ENCODE measurements at regions not wholly inside any gene's neighbourhood (a gene's known extent, or its start where the extent isn't known, plus 50 kb on each side); places are given as distances from the start of the nearest gene placed in this dataset.

DNA sequence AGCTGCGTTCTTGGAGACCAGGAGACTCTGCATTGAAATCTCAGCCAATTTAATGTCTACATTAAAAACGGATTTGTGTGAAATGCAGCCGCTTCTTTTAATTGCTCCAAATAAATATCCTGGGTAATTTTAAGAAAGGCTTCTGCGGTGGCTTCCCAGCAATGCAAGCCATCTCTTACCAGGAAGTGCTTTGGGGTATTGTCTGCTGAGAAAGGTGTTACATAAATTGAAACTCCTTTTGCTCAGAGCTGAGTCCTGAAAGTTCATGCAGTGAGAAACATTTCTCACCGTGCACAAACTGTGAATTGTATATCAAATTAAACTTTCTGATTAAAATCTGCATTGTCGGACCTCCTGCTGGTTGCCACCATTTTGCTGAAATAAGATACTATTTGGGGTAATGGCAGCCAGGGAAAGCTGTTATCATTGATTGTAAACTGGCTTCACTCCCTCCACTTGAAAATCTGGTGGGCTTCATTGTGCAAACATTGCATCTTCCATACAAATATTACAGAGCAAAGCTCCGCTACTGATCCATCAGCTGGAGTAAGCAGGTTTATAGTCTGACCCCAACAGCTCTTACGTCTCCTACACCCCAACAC, 59.5 kb downstream of the ZIC5 start:
- no peak for DNase-seq (ENCODE audit: low read depth in 3 of 3, low spot score in 1 of 3)

DNA sequence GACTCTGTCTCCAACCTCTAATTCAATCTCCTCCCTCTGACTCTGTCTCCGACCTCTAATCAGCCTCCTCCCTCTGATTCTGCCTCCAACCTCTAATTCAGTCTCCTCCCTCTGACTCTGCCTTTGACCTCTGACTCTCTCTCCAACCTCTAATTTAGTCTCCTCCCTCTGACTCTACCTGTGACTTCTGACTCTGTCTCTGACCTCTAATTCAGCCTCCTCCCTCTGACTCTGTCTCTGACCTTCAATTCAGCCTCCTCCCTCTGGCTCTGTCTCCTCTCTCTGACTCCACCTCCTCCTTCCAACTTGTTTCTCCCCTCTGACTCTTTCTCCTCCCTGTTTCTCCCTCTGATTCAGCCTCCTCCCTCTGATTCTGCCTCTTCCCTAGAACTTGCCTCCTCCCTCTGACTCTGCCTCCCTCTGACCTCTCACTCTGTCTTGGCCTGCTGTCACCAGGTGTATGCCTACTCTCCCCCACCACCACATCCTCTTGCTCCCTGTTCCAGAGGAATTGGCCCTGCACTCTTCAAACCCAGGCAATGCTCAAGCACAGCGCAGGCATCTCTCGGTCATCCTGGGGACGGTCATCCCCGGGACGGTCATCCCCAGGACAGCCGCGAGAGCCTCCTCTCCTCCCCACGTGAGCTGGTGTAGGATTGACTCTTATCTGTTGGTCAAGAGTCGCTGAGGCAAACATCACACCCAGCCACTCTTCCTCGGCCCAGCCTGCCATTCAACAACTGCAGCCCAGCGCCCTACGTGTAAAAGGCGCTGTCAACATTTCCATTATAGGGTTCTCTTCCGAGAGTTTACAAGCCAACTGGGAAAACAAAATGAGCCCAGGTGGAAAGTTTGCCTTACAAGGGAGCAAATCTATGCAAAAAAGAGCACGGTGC, 60.2 kb downstream of the ZIC5 start:
- no peak for DNase-seq (ENCODE audit: low read depth in 3 of 3, low spot score in 1 of 3)

DNA sequence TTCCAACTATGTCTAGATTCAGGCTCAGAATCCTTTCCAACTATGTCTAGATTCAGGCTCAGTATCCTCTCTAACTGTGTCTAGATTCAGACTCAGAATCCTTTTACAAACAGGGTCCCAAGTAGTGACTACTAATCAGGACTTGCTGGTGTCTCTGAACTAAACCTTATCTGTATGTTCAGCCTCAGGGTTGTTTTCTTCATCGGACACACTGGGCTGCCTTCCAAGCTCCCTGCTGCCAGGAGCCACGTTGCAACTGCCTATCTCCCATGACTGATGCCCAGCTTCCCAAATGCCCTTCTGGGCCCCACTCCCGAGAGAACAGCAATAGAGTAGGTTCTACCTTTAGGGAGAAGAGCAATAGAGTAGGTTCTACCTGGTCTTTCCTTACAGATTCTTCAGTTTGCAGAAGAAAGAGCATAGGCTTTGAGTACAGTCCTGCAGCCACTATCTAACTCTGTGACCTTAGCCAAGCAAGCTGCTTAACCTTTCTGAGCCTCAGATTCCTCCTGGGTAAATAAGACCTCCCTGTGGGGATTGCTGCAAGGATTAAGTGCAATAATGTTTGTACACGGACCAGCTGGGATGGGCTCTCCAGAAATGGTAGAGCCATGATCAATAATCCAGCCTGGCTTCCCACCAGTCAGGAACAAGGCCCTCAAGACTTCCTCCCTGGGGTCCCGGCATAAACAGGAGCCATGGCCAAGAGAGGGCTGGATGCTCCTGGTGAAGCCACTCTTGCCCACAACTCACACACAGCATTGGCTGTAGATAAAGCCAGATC, 61.5 kb downstream of the ZIC5 start:
- no peak for DNase-seq (ENCODE audit: low read depth in 3 of 3, low spot score in 1 of 3)

DNA sequence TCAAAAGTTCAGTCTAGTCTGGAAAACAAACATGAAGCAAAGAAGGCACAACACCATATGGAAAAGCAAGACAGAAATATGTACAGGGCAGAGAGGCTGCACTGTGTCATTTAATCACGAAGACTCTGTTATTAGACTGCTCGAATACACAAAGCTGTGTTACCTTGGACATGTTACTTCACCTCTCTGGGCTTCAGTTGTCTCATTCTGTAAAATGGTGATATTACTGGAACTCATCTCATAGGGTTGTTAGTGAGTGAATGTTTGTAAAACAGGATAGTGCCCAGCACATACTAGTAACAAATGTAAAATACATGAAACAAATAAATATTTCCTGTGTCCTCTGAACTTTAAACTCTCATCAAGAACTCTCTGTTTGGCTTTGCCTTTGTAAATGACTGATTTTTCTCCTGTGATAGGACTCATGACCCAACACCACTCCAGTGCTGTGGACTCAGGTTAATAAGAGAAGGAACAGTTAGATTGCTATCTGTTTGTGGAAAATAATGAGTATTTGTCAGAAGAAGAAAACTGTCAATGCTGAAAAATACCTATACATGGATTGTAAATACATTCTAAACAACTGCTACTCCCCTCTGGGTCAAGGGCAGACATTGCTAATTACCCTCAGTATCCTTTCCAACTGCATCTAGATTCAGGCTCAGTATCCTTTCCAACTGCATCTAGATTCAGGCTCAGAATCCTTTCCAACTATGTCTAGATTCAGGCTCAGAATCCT, 62.3 kb downstream of the ZIC5 start:
- no peak for DNase-seq (ENCODE audit: low read depth in 3 of 3, low spot score in 1 of 3)

DNA sequence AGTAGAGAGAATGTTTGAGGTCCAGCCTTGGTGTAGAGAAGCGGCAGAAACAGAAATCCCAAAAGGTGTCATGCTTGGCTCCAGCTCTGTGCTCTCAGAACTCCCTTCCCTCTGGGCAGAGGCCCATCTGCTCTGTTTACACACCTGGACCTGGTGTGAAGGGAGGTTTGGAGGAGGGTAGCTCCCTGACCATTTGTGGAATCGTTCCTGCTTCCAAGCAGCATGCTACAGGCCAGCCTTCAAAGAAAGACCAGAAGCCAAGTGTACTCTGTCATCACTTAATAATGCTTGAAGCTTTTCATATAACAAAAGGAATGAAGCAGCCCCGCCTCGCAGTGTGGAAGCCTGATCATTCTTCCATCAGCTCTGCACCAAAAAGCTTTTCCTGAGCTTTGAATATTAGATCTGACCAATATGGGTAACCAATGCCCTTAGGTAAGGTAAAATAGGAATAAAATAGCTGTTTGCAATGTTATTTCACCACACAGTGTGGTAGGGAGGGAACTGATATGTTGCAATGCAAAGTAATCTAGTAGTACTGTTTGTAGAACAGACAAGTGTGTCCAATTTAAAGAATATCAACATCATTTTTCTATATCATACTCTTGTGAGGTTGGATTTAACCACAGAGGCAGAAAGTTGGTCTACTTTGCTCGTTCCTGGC, 63.3 kb downstream of the ZIC5 start:
- no peak for DNase-seq (ENCODE audit: low read depth in 3 of 3, low spot score in 1 of 3)

DNA sequence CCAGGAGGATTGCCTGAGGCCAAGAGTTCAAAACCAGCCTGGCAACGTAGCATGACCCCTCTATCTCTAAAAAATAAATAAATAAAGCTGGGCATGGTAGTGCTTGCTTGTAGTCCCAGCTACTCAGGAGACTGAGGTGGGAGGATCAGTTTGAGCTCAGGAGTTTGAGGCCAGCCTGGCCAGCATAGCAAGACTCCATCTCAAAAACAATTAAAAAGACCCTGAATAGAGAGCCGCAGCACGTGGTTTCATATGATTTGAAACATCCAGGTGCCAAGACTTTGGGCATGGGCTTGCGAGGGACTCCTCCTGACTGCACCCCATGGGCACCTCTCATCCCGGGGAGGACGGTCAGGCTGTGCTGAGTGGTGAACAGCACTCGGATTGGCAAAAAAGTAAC, 63.9 kb downstream of the ZIC5 start:
- DNase-seq (ENCODE audit: low read depth in 3 of 3, low spot score in 1 of 3), result no peak

DNA sequence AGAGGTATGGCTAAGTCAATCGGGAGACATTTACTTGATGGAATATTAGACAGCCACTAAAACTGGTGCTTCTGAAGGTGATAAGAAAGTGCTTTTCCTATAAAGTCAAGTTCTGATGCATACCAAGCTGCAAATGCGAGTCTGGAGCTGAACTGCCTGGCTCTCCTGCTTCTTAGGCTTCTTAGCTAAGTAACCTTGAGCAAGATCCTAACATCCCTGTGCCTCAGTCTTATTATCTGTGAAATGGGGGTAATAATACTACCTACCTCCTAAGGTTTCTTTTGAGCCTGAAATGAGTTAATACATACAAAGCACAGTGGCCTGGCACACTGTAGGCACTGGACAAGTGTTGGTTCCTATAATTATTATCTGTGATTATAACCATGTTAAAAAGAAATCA, 64.5 kb downstream of the ZIC5 start:
- no peak for DNase-seq (ENCODE audit: low read depth in 3 of 3, low spot score in 1 of 3)

DNA sequence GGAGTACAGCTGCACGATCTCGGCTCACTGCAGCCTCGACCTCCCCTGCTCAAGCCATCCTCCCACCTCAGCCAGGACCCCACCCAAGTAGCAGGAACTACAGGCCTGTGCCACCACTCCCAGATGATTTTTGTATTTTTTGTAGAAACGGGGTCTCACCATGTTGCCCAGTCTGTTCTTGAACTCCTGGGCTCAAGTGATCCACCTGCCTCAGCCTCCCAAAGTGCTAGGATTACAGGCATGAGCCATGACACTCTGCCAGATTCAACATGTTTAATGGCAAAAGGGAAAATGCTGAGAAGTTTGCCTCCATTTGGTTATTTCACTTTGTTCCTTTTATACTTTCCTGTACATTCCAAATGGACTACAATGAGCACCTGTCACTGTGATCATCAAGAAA, 65.8 kb downstream of the ZIC5 start:
- no peak for DNase-seq (ENCODE audit: low read depth in 3 of 3, low spot score in 1 of 3)

DNA sequence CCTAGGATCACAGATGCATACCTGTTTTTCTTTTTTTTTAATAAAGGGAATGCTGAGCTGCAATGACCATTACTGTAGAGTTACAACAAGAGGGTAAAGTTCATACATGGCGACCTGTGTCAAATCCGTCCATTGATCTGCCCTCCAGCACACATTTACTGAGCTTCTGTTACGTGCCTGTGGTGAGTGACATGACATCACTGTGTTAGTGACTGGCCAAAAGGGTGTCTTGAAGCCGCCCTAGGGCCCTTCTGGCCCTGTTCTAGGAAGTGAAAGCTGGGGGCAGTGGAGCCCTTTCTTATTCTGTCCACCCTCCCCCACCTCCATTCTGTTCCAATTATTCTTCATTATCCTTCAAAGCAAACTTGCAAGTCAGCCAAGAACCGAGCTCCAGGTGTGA, 66.3 kb downstream of the ZIC5 start:
- no peak for DNase-seq (ENCODE audit: low read depth in 3 of 3, low spot score in 1 of 3)

DNA sequence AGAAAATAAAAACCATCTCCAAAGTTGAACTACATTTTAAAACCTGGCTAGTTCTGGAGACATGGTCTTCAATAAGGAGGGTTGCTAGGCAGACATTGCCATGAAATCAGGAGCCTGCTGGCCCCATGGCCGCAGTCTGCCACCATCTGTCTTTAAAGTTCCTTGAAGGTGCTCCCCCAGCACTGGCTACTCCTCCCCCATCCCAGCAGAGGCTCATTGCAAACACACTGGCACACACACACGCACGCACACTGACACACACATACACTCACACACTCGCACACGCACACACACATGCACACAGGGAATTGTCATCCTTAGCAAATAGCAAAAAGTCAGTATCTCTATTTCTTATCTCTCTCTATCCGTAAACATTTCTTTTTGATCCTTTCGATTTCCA, 68.4 kb downstream of the ZIC5 start:
- DNase-seq (ENCODE audit: low read depth in 3 of 3, low spot score in 1 of 3), result no peak

DNA sequence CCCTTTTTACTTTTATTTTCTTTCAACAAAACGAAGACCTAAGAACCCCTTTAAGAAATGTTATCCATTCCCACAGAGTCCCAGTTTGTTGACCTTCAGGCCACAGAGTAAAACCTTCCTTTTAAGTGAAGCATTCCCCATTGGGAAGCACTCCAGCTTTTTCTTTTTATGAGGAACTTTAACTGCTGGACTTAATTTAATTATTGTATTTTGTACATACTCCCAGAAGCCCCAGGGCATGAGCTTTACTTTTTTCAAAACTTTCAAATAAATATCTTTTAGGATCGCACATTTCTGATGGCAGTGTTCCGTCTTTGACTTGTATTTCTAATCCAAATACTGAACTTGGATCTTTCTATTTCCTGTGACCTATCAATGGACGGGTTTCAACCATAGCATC, 68.9 kb downstream of the ZIC5 start:
- DNase-seq (ENCODE audit: low read depth in 3 of 3, low spot score in 1 of 3), result no peak

DNA sequence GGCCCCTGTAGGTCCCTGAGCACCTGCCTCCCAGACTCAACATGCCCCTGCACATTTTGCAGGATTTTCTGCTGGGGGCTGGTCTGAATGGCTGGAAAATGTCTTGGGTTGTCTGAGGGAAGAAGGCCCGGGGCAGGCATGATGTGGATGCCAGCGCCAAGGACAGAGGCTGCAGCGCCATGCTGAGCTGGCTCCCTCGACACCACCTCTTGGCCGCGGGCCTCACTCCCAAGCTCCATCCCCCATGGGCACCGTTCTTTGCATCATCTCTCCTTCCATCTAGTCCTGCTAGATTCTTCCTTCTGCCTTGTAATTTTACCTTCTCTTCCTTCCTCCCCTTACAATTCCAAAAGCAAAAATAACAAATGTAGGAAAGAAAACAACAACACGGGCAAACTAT, 70.6 kb downstream of the ZIC5 start:
- no peak for DNase-seq (ENCODE audit: low read depth in 3 of 3, low spot score in 1 of 3)

DNA sequence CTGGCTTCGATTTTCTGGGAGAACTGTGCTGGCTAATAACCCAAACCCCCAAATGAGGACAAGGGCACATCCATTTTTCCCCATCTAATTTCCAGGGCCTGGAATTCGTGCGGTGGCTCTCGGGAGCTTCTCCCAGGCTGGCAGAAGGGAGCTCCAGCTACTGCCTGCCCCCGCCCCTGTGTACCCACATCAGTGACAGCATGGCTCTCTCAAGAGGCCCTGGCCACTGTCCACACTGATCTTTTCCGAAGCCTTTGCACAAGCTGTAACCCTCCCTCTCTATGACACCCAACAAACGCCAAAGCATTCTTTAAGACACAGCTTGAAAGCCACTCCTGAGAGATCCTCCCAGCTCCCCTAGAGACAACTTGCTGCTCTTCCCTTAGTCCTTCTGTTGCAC, 73.1 kb downstream of the ZIC5 start:
- DNase-seq (ENCODE audit: low read depth in 3 of 3, low spot score in 1 of 3), result no peak

DNA sequence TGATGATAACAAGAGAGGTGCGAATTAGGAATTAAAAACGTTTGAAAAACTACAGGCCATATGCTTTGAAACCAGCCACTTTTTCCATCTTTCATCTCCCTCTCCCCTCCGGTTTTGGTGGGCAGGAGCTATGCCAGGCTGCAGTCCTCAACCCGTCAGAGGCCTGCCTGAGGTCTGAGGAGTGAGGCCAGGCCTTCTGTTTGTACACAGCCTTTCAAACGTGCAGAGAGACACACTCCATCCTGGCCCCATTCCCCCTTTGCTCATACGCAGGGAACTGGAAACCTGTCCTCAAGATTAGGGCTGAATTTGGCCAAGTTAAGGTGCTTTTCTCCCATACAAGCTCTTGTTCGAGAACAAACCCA, 74.5 kb downstream of the ZIC5 start:
- no peak for DNase-seq (ENCODE audit: low read depth in 3 of 3, low spot score in 1 of 3)

DNA sequence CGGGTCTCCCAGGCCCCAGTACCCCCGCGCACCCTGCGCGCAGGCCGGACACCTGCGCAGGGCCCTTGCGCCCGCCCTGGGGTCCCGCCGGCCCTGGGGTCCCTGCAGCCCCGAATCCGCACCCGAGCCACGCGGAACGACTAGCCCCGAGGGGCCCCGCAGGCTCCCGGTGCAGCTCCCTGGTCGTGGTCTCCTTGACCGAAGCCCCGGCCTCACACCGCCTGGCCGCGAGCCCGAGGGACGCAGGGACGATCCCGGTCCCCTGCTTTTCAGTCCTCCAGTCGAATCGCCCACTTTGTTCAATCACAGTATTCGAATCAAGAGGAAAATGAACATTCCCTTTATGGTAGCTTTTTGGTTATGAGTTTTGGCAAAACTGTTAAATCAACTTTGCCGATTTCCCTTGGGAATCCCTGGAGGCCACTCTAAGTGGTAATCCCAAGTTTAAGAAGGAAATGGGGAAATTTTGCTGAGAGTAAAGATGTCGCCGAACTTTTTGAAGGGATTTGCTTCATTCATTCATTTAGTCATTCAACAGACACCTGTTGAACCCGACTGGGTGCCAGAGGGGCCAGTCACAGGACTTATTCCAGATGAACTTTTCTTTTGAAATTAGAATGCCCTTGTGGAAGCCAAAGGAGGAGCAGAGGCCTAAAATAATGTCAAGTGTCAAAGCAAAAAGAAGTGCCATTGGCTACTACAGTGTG, 75.0 kb downstream of the ZIC5 start:
- DNase-seq (ENCODE audit: low read depth in 3 of 3, low spot score in 1 of 3), result no peak

DNA sequence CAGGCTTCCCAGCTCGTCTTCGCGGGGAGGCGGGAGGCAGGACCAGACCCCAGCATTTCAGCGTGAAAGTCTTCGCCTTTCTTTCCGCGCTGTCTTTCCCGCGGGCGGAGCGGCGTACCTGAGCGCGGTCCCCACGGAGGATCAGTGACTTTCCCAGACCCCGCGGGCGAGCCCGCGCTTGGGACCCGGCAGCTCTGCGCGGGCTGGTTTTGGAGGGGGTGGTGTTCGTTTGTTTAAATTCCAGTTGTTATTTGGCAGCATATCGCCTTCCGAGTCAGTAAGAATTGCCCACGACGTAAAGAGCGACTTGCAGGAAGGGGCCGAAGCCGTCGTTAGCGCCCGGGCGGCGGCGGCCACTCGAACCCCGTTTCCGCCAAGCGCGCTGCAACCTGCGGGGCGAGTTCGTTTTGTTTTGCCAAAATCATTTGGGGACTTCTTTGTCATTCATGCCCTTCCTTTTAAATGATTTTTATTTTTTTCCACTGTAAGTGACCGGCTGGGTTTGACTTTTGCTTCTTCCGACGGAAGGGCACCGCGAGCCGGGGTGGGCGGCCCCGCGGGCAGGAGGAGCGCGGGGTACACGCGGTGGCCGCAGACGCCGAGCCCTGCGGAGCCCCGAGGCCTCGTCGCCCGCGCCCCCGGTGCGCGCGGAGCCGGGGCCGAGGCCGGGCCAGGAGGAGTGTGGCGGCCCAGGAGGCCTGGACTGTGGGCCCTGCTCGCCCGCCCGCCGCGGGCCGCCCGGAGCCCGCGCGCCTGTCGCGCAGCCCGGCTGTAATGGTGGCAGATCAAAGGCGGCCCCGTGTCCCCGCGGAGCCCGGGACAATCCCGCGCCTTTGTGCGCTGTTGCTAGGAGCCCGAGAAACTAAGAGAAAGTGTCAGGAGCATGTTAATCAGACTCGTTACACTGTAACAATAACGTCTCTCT, 75.9 kb downstream of the ZIC5 start:
- DNase-seq (ENCODE audit: low read depth in 3 of 3, low spot score in 1 of 3), result no peak

DNA sequence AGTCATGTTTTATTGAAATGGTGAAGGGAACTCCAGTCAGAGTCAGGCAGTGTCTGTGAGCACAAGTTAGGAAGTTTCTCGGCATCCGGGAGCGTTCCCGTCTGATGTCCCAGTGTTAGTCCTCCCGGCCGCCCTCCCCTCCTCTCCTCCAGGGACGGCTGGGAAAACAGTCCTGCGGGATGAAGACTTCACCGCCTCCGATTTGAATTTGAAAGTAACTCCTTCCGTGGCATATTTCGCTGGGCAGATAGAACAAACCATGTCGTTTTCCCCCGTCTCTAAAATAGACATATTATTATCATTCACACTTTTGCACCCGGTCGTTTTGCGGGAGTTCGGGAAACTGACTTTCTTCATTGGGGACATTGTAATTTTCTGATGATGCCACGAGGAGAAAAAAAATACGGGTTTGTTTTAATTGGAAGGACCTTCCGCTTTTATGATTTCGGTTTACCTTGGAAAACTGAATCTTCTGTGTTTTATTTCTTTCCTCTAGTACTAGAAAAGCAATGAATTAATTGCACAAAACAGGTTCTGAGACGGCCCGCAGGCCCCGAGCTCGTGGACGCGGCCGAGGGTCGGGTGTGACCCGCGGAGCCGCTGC, 76.6 kb downstream of the ZIC5 start:
- no peak for DNase-seq (ENCODE audit: low read depth in 3 of 3, low spot score in 1 of 3)

DNA sequence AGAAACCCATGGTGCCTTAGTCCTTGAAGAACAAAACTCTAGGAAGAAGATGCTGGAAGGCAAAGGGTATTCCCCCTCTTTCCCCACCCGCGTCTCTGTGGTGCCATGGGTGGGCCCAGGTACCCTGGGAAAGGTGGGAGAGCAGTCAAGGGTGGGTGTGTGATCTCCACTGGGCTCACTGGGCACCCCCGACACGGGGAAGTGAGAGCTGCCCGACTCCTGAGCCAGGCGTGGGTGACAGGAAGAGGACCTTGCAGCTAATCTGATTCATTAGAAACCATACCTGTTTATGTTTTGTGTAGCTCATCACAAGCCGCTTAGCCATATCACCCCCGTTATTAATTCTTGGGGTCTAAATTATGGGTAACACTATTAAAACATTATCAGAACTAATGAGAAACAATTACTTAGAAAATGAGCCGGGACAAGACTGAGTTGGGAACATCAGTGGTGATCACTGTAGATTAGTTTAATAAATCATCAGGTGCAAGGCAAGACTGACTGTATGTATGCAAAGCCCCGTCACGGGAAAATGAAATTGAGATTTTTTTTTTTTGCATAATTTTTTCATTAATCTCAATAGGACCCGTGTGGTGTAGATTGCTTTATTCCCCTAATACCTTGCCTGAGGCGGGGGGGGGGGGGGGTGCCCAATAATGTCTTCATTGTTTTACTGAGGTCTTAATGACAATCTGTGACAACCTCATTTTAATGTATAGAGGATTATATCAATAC, 77.3 kb downstream of the ZIC5 start:
- DNase-seq (ENCODE audit: low read depth in 3 of 3, low spot score in 1 of 3), result no peak
